ENCODE measurements at regions not wholly inside any gene's neighbourhood (a gene's known extent, or its start where the extent isn't known, plus 50 kb on each side); places are given as distances from the start of the nearest gene placed in this dataset.

- no peak overlapping the region for H3K4me3 ChIP-seq
- H3K27me3 ChIP-seq = no peaks in the 10 kb centered on the region
- intact Hi-C loops (cut with DNase I) = no loop called here
- no peaks in the 10 kb centered on the region for H3K9me3 ChIP-seq
- H3K27ac ChIP-seq = no peak overlapping the region
- H3K4me1 ChIP-seq (ENCODE audit: insufficient read depth) = no peaks in the 10 kb centered on the region
- TF ChIP-seq POLR2A (IDR thresholded peaks at IDR 0.05) (no peak), EP300 (IDR thresholded peaks at IDR 0.05) (no peak)
- TF ChIP-seq, protein P1, sequence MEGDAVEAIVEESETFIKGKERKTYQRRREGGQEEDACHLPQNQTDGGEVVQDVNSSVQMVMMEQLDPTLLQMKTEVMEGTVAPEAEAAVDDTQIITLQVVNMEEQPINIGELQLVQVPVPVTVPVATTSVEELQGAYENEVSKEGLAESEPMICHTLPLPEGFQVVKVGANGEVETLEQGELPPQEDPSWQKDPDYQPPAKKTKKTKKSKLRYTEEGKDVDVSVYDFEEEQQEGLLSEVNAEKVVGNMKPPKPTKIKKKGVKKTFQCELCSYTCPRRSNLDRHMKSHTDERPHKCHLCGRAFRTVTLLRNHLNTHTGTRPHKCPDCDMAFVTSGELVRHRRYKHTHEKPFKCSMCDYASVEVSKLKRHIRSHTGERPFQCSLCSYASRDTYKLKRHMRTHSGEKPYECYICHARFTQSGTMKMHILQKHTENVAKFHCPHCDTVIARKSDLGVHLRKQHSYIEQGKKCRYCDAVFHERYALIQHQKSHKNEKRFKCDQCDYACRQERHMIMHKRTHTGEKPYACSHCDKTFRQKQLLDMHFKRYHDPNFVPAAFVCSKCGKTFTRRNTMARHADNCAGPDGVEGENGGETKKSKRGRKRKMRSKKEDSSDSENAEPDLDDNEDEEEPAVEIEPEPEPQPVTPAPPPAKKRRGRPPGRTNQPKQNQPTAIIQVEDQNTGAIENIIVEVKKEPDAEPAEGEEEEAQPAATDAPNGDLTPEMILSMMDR (IDR thresholded peaks at IDR 0.05) = no peak
- no peaks in the 10 kb centered on the region for H3K36me3 ChIP-seq
- no peak for DNase-seq
- WGBS, 3 donors = 72 to 80% (median 73%) methylated on average over 7 of the region's 7 CpGs
These were observed 82.0 kb upstream of the PITX2 start for GRCh38 chr4:110704748-110705439.

GRCh38 chr4:110705440-110705782, 82.5 kb upstream of the PITX2 start:
- Histone ChIP-seq H3K27me3 (no peaks in the 10 kb centered on the region), H3K27ac (no peak overlapping the region), H3K9me3 (no peaks in the 10 kb centered on the region), H3K4me1 (ENCODE audit: insufficient read depth) (no peaks in the 10 kb centered on the region), H3K36me3 (no peaks in the 10 kb centered on the region), H3K4me3 (no peak overlapping the region)
- no peak for DNase-seq
- intact Hi-C loops (cut with DNase I) = no loop called here
- TF ChIP-seq, protein P1 (IDR thresholded peaks at IDR 0.05) = no peak
- TF ChIP-seq POLR2A (IDR thresholded peaks at IDR 0.05) (no peak), EP300 (IDR thresholded peaks at IDR 0.05) (no peak)
- WGBS, 3 donors = 81 to 86% (median 86%) methylated on average over 4 of the region's 4 CpGs

- Histone ChIP-seq H3K27ac (no peak overlapping the region), H3K36me3 (no peaks in the 10 kb centered on the region), H3K27me3 (no peaks in the 10 kb centered on the region), H3K9me3 (no peaks in the 10 kb centered on the region), H3K4me3 (no peak overlapping the region), H3K4me1 (ENCODE audit: insufficient read depth) (no peaks in the 10 kb centered on the region)
- intact Hi-C loops (cut with DNase I) = no loop called here
- no peak for DNase-seq
- WGBS, 3 donors = 88 to 94% (median 91%) methylated on average over 2 of the region's 2 CpGs
- TF ChIP-seq POLR2A (IDR thresholded peaks at IDR 0.05) (no peak), EP300 (IDR thresholded peaks at IDR 0.05) (no peak)
- TF ChIP-seq, protein P1 (IDR thresholded peaks at IDR 0.05) = no peak
These were observed 87.2 kb upstream of the PITX2 start for GRCh38 chr4:110710070-110710469.

- no peaks in the 10 kb centered on the region for H3K27me3 ChIP-seq
- no peaks in the 10 kb centered on the region for H3K4me1 ChIP-seq (ENCODE audit: insufficient read depth)
- no peak overlapping the region for H3K27ac ChIP-seq
- H3K4me3 ChIP-seq = no peak overlapping the region
- no peak for TF ChIP-seq POLR2A (IDR thresholded peaks at IDR 0.05)
- no peak for TF ChIP-seq EP300 (IDR thresholded peaks at IDR 0.05)
- TF ChIP-seq, protein P1 (IDR thresholded peaks at IDR 0.05) = no peak
- H3K36me3 ChIP-seq = no peaks in the 10 kb centered on the region
- no peaks in the 10 kb centered on the region for H3K9me3 ChIP-seq
- WGBS, 3 donors = 76 to 87% (median 79%) methylated on average over 3 of the region's 3 CpGs
- intact Hi-C loops (cut with DNase I) = no loop called here
- DNase-seq = no peak
These were observed 89.6 kb upstream of the PITX2 start for GRCh38 chr4:110712486-110712885.
